ENCODE measurements at regions not wholly inside any gene's neighbourhood (a gene's known extent, or its start where the extent isn't known, plus 50 kb on each side); places are given as distances from the start of the nearest gene placed in this dataset.
"Not testable (repeated sequence)": the region's sequence is repeated elsewhere in the genome, so short reads cannot be mapped to it uniquely, and the experiment has no call there.

GRCh38 chr22:23500508-23501260 is 79.4 kb downstream of the IGLL1 start:
- DNase-seq: no peak

- no peak for DNase-seq
Observed at GRCh38 chr22:23499845-23500500, 80.1 kb downstream of the IGLL1 start.

DNA sequence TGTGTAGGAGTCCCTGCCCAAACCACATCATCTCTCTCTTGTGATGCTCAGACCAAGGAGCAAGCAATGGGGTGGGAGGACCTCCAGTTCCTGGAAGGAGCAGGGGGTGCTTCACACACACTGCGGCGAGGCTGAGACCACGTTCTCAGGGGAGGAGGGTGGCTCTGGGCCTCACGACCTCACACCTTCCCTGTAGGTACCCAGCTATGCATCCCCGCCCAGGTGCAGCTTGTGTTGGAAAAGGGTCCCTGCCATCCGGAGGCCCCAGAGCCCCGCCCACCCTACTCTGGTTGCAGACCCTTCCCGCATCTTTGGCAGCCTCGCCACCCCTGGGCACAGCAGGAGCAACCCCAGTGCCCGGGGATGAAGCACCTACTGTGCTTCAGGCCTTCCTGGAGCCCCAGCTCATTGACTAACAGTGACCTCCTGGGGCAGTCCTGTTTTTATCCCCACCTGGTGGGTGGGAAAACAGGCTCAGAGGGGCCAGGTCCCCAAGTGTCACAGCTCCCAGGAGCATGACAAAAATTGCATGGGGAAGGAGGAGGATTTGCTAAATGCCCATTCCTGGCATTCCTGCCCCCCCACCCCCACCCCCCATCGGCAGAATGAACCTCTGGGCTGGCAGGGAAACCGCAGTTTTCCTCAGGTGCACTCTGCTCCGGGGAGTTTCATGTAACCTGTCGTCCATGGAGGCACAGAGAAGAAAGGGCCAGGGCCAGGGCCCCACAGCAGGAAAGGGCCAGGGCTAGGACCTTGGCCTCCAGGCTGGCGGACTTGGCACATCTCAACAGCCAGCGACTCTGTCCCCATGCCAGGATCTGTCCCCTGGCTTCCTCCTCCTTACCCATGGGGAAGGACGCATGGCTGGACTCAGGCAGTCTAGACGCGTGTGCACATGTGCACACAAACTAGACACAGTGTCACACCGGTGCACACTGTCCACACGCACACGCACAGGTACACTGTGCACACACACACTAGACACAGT is 81.0 kb downstream of the IGLL1 start:
- DNase-seq: no peak

DNA sequence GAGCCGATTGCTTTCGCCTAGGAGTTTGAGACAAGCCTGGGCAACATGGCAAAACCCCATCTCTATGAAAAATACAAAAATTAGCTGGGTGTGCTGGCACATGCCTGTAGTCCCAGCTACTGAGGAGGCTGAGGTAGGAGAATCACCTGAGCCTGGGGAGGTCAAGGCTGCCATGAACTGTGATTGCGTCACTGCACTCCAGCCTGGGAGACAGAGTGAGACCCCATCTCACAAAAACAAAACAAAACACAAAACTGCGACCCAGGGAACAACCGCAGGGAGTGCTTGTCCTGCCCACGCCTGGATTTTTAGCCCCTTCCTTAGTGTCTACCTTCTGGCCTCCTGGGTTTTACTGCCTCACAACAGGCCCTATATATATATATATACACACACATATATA is 82.2 kb downstream of the IGLL1 start:
- DNase-seq: not testable (repeated sequence)

- no peak for DNase-seq
Observed at GRCh38 chr22:23497016-23497885, 82.8 kb downstream of the IGLL1 start.

DNA sequence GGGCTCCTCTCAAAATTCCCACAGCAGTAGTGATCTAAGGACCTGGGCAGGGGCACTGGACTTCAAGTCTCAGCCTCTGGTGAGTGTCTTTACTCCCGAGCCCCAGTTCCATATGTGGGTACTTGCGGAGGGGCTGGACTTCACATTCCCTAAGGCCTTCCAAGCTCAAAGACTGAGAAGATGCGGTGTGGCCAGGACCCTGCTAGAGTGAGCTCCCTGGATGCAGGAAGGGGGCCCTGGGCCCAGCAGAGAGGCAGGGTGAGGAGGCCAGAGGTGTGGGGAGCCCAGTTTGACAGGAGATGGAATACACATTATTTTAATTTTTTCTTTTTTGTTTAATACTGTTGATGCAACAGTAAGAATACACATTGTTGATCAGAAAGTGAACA is 83.7 kb downstream of the IGLL1 start:
- no peak for DNase-seq

DNA sequence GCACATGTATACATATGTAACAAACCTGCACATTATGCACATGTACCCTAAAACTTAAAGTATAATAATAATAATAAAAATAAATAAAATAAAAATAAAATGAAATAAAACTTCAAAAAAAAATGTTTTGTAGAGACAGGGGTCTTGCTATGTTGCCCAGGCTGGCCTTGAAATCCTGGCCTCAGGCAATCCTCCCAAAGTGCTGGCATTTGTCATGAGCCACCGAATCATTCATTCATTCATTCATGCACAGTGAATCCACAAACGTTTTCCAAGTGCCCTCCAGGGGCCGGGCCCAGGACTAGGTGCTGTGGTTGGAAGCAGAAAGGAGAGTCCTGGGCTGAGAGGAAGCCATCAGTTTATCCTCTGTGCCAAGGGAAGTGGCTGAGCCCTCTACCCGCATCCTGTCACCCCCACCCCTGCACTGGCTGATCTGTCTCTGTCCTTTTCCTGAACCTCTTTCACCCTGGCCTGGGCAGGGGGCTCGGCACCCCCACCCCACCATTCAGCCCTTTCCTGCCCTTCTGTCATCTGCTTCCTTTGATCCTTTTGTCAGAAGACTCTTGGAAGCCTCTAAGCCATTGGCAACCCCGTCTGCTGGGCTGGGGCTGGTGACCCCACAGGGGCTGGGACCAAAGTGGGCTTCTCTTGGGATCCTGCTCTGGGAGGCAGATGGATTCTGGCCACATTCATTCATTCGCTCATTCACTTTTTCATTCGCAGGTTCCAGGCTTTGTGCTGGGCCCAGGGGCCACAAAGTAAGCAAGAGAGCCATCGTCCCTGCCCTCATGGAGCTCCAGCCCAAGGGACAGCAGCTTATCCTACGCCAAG is 84.3 kb downstream of the IGLL1 start:
- no peak for DNase-seq

DNA sequence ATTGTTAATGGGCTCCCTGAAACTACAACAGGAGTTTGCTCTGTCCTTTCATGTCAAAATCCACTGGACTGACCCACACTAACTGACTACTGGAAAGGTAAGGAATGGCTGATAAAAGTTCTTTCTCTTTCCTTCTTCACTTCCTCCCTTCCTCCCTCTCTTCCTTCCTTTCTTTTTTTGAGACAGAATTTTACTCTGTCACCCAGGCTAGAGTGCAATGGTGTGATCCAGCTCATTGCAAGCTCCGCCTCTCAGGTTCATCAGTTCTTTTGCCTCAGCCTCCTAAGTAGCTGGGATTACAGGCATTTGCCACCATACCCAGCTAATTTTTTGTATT is 85.2 kb downstream of the IGLL1 start:
- no peak for DNase-seq

DNA sequence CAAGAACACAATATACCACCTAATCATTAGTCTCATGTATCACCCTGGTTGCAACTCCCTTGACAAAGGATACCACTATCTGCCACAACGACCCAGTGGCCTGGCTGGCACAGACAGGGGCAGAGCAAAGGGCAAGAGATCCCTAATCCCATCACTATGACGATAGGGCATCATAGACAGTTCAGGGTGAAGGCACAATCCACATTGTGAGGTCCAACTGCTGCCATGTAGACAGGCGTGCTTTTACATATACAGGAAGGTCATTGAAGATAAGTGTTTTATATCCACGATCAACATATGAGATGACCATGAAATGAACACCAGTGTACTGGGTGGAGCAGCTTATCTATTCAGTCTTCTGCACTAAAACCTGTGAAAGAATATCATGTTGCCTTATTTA is 94.6 kb downstream of the IGLL1 start:
- DNase-seq: no peak

DNA sequence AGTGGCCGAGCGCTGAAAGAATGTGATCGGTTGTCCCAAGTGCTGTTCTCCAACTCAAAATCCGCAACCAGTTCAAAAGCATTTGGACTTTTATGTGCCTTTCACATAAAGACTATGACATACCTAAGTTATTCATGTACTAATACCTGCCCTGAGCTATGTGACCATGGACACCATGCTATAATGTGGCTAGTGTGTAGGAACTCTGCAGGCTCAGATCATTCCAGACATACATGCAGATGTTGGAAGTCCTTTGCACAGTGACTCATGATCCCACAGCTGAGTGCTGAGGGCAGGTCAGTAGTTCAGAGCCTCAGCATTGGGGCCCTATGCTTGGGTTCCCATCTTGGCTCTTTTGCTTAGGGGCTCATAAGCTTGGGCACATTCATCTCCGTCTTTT is 95.4 kb downstream of the IGLL1 start:
- DNase-seq: no peak

DNA sequence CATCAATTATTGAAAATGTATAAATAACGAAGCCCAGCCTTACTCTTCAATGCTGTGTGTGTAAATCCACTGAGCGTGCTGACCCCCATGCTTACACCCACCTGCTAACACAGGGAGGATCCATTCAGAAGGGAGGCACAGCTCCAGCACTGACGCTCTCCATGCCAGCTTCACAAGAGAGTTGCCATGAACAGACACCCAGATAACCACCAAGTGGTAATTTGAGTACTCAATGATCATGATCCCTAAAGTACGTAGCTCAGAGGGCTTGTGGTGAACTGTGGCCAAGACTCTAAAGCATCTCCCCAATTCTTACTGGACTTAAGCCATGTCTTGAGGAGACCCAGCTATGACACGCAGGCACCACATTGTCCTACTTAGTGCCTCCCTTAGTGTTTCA is 98.7 kb downstream of the IGLL1 start:
- DNase-seq: no peak

DNA sequence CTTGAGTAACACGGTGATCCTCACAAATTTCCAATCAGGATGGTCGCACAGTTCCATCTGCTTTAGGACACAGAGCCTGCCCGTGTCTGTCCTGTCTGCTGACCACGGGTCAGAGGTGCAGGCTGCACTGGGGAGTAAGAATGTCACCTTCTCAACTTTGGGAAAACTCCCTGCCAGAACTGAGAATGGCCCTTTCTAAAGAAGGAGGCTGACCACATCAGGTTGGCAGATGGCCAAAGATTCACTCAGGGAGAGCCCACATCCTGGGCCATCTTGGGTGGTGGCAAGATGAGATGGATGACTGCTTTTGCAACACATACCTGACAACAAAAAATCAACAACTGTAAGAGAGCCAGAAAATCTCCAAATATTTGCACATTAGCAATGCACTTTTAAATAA is 101.9 kb downstream of the IGLL1 start:
- no peak for DNase-seq

DNA sequence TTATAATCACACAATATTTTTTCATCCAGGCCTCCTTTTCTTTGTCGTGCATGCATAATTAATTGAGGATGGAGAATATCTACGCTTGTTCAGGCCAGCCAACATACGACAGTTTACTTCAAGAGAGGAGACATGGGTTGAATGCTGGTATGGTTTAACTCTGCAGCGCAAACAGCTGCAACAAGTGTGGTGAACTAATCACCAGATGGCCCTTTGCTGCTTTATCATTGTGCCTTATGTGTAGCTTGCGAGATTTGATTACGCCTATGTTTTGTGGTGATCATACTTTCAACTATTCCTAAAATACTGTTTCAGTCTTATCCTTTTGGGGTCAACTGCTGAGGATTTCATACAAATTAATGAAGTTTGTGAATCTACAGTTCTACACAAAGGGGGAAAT is 105.6 kb downstream of the IGLL1 start:
- not testable (repeated sequence) for DNase-seq

GRCh38 chr22:23473901-23474300 is 106.2 kb downstream of the IGLL1 start:
- DNase-seq: no peak

- not testable (repeated sequence) for DNase-seq
Observed at GRCh38 chr22:23472376-23472775, 107.7 kb downstream of the IGLL1 start.

GRCh38 chr22:23471698-23472097 is 108.4 kb downstream of the IGLL1 start:
- no peak for DNase-seq

DNA sequence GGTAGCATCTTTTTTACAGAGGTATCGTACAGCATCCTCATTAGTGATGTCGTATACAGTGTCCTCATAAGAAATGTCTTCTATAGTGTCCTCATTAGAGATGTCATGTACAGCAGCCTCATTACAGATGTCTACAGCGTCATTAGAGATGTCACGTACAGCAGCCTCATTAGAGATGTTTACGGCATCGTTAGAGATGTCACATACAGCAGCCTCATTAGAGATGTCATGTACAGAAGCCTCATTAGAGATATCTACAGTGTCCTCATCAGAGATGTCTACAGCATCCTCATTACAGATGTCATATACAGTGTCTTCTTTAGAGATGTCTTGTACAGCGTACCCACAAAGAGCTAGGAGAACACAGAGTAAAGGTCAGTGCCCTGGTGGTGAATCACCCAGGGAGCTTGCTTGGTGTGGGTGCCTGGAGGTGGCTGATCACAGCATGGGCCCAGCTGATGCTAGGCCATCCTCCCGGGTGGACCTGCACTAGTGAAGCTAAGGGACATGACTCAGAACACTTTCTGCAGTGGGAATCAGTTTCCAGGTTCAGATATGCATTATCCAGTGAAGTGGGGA is 109.2 kb downstream of the IGLL1 start:
- DNase-seq: no peak

GRCh38 chr22:23467721-23468294 is 112.3 kb downstream of the IGLL1 start:
- no peak for DNase-seq

DNA sequence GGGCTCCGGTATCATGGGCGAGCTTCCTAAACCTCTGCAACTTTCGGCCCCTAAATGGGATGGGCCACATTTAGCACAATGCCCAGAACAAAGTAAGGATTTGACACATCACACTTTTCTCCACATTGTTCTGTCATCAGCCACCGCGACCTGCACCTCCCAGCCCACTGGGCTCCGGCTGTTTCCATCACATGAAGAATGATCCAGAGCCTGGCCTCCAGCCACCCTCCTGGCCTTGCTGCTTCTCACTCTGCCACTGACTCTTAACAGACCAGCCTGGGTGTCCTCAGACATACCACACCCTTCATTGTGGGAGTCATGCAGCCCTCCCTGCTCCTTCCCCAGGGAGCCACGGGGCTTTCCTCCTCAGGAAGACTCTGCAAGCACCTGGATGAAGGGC is 113.7 kb downstream of the IGLL1 start:
- DNase-seq: no peak

- DNase-seq: not testable (repeated sequence)
Observed at GRCh38 chr22:23464796-23465195, 115.3 kb downstream of the IGLL1 start.

DNA sequence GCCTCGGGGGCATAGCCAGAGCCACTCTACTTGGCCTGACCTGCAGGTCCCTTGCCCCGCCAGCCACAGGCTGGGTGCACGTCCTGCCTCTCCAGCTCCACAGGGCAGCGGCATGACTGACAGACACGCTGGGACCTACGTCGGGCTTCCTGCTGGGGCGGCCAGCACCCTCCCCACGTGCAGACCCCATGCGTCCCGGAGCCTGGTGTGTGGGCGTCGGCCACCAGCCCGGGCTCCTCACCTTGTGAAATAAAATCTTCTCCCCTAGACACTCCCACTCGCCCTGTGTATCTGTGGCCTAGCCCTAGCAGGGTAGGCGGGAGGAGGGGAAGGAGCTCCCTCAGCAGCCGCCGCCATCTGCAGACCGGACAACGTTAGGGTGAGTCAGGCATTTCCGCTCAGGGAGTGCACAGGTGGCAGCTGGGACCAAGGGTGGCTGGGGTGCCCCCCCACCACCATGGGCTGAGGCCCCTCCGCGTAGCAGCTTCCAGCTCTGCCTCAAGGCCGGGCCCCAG is 119.5 kb downstream of the IGLL1 start:
- not testable (repeated sequence) for DNase-seq
